ENCODE measurements at regions not wholly inside any gene's neighbourhood (a gene's known extent, or its start where the extent isn't known, plus 50 kb on each side); places are given as distances from the start of the nearest gene placed in this dataset.

- Mint-ChIP-seq H3K27ac (no peak overlapping the region), H3K36me3 (ENCODE audit: low read depth) (no peaks in the 10 kb centered on the region), H3K9me3 (no peaks in the 10 kb centered on the region), H3K27me3 (peaks cover 35% of the 10 kb centered on the region), H3K4me1 (ENCODE audit: low read depth) (no peaks in the 10 kb centered on the region), H3K4me3 (no peak overlapping the region)
- DNase-seq, result no peak
Observed at GRCh38 chr15:39327005-39327730, 253.7 kb upstream of the THBS1 start.

- Mint-ChIP-seq H3K36me3 (ENCODE audit: low read depth) (no peaks in the 10 kb centered on the region), H3K4me3 (no peak overlapping the region), H3K4me1 (ENCODE audit: low read depth) (no peaks in the 10 kb centered on the region), H3K9me3 (no peaks in the 10 kb centered on the region), H3K27ac (no peak overlapping the region), H3K27me3 (peaks cover 28% of the 10 kb centered on the region)
- no peak for DNase-seq
Observed at GRCh38 chr15:39330061-39330460, 250.8 kb upstream of the THBS1 start.

GRCh38 chr15:39331584-39331983, 249.3 kb upstream of the THBS1 start:
- H3K27me3 Mint-ChIP-seq, result peaks cover 19% of the 10 kb centered on the region
- no peaks in the 10 kb centered on the region for H3K4me1 Mint-ChIP-seq (ENCODE audit: low read depth)
- no peak for DNase-seq
- H3K4me3 Mint-ChIP-seq, result no peak overlapping the region
- H3K27ac Mint-ChIP-seq, result no peak overlapping the region
- no peaks in the 10 kb centered on the region for H3K36me3 Mint-ChIP-seq (ENCODE audit: low read depth)
- H3K9me3 Mint-ChIP-seq, result no peaks in the 10 kb centered on the region

- Mint-ChIP-seq H3K4me3 (no peak overlapping the region), H3K9me3 (no peaks in the 10 kb centered on the region), H3K27me3 (peaks cover 12% of the 10 kb centered on the region), H3K27ac (no peak overlapping the region), H3K4me1 (ENCODE audit: low read depth) (no peaks in the 10 kb centered on the region), H3K36me3 (ENCODE audit: low read depth) (no peaks in the 10 kb centered on the region)
- DNase-seq, result no peak
Observed at GRCh38 chr15:39332846-39333245, 248.0 kb upstream of the THBS1 start.

- no peaks in the 10 kb centered on the region for H3K4me1 Mint-ChIP-seq (ENCODE audit: low read depth)
- DNase-seq, result no peak
- H3K27ac Mint-ChIP-seq, result no peak overlapping the region
- no peak overlapping the region for H3K4me3 Mint-ChIP-seq
- H3K9me3 Mint-ChIP-seq, result no peaks in the 10 kb centered on the region
- H3K36me3 Mint-ChIP-seq (ENCODE audit: low read depth), result no peaks in the 10 kb centered on the region
- H3K27me3 Mint-ChIP-seq, result peaks cover 12% of the 10 kb centered on the region
Observed at GRCh38 chr15:39333393-39333792, 247.5 kb upstream of the THBS1 start.

- H3K9me3 Mint-ChIP-seq, result no peaks in the 10 kb centered on the region
- DNase-seq, result no peak
- H3K4me3 Mint-ChIP-seq, result no peak overlapping the region
- H3K27me3 Mint-ChIP-seq, result peaks cover 8% of the 10 kb centered on the region
- no peak overlapping the region for H3K27ac Mint-ChIP-seq
- H3K4me1 Mint-ChIP-seq (ENCODE audit: low read depth), result no peaks in the 10 kb centered on the region
- no peaks in the 10 kb centered on the region for H3K36me3 Mint-ChIP-seq (ENCODE audit: low read depth)
Observed at GRCh38 chr15:39333896-39334295, 247.0 kb upstream of the THBS1 start.

- DNase-seq, result no peak
- H3K27me3 Mint-ChIP-seq, result peaks cover 3% of the 10 kb centered on the region
- no peaks in the 10 kb centered on the region for H3K4me1 Mint-ChIP-seq (ENCODE audit: low read depth)
- H3K9me3 Mint-ChIP-seq, result no peaks in the 10 kb centered on the region
- no peak overlapping the region for H3K27ac Mint-ChIP-seq
- H3K4me3 Mint-ChIP-seq, result no peak overlapping the region
- no peaks in the 10 kb centered on the region for H3K36me3 Mint-ChIP-seq (ENCODE audit: low read depth)
Observed at GRCh38 chr15:39336926-39337325, 244.0 kb upstream of the THBS1 start.

- H3K27me3 Mint-ChIP-seq, result peaks cover 4% of the 10 kb centered on the region
- no peaks in the 10 kb centered on the region for H3K36me3 Mint-ChIP-seq (ENCODE audit: low read depth)
- no peak overlapping the region for H3K4me3 Mint-ChIP-seq
- H3K9me3 Mint-ChIP-seq, result peaks cover 7% of the 10 kb centered on the region
- no peak for DNase-seq
- H3K27ac Mint-ChIP-seq, result no peak overlapping the region
- no peaks in the 10 kb centered on the region for H3K4me1 Mint-ChIP-seq (ENCODE audit: low read depth)
Observed at GRCh38 chr15:39338251-39338650, 242.6 kb upstream of the THBS1 start.

GRCh38 chr15:39340903-39341645, 239.8 kb upstream of the THBS1 start:
- peaks cover 7% of the 10 kb centered on the region for H3K9me3 Mint-ChIP-seq
- no peak for DNase-seq
- no peak overlapping the region for H3K4me3 Mint-ChIP-seq
- peaks cover 6% of the 10 kb centered on the region for H3K27me3 Mint-ChIP-seq
- no peaks in the 10 kb centered on the region for H3K4me1 Mint-ChIP-seq (ENCODE audit: low read depth)
- H3K36me3 Mint-ChIP-seq (ENCODE audit: low read depth), result no peaks in the 10 kb centered on the region
- no peak overlapping the region for H3K27ac Mint-ChIP-seq

- DNase-seq, result no peak
- Mint-ChIP-seq H3K4me3 (no peak overlapping the region), H3K36me3 (ENCODE audit: low read depth) (no peaks in the 10 kb centered on the region), H3K9me3 (peaks cover 7% of the 10 kb centered on the region), H3K27ac (no peak overlapping the region), H3K4me1 (ENCODE audit: low read depth) (no peaks in the 10 kb centered on the region), H3K27me3 (peaks cover 6% of the 10 kb centered on the region)
Observed at GRCh38 chr15:39344662-39345141, 236.2 kb upstream of the THBS1 start.

- Mint-ChIP-seq H3K9me3 (peaks cover 7% of the 10 kb centered on the region), H3K27me3 (peaks cover 6% of the 10 kb centered on the region), H3K4me3 (no peak overlapping the region), H3K36me3 (ENCODE audit: low read depth) (no peaks in the 10 kb centered on the region), H3K4me1 (ENCODE audit: low read depth) (no peaks in the 10 kb centered on the region), H3K27ac (no peak overlapping the region)
- DNase-seq, result no peak
Observed at GRCh38 chr15:39345176-39345575, 235.7 kb upstream of the THBS1 start.

- H3K4me1 Mint-ChIP-seq (ENCODE audit: low read depth), result no peaks in the 10 kb centered on the region
- no peak for DNase-seq
- H3K27me3 Mint-ChIP-seq, result peaks cover 2% of the 10 kb centered on the region
- H3K9me3 Mint-ChIP-seq, result peaks cover 7% of the 10 kb centered on the region
- no peak overlapping the region for H3K27ac Mint-ChIP-seq
- H3K4me3 Mint-ChIP-seq, result no peak overlapping the region
- H3K36me3 Mint-ChIP-seq (ENCODE audit: low read depth), result no peaks in the 10 kb centered on the region
Observed at GRCh38 chr15:39347453-39347852, 233.4 kb upstream of the THBS1 start.

- H3K4me3 Mint-ChIP-seq, result no peak overlapping the region
- H3K27me3 Mint-ChIP-seq, result no peaks in the 10 kb centered on the region
- no peaks in the 10 kb centered on the region for H3K36me3 Mint-ChIP-seq (ENCODE audit: low read depth)
- no peak for DNase-seq
- H3K27ac Mint-ChIP-seq, result no peak overlapping the region
- H3K9me3 Mint-ChIP-seq, result no peaks in the 10 kb centered on the region
- H3K4me1 Mint-ChIP-seq (ENCODE audit: low read depth), result no peaks in the 10 kb centered on the region
Observed at GRCh38 chr15:39350785-39351184, 230.1 kb upstream of the THBS1 start.

- Mint-ChIP-seq H3K36me3 (ENCODE audit: low read depth) (no peaks in the 10 kb centered on the region), H3K4me3 (no peak overlapping the region), H3K27me3 (no peaks in the 10 kb centered on the region), H3K4me1 (ENCODE audit: low read depth) (no peaks in the 10 kb centered on the region), H3K27ac (no peak overlapping the region), H3K9me3 (no peaks in the 10 kb centered on the region)
- no peak for DNase-seq
Observed at GRCh38 chr15:39354189-39354588, 226.7 kb upstream of the THBS1 start.
